RWPE1 (cell line): ENCODE measurements at regions not wholly inside any gene's neighbourhood (a gene's known extent, or its start where the extent isn't known, plus 50 kb on each side); places are given as distances from the start of the nearest gene placed in this dataset.

Experiments
- CTCF ChIA-PET: fragments of 350-600 bp; sonication (Branson Sonifier 250); formaldehyde crosslinking; extraction: SDS; loops from one replicate; lab custom pipeline; 2021; lab: Yijun Ruan, JAX
- POLR2A ChIA-PET: fragments of 400-600 bp; formaldehyde crosslinking; extraction: SDS; loops from one replicate; lab custom pipeline; 2020; ENCODE audit warnings: antibody characterized with exemption; ENCODE audit not compliant: low non-redundant PET; lab: Yijun Ruan, JAX
- DNase-seq: peaks from one replicate; pipeline ENCODE4 v3.0.0; 2012; ENCODE audit warnings: low spot score
- H3K27ac ChIP-seq: fragments of 450-650 bp; 2 replicates; pipeline ENCODE4 v1.5.1; 2017
- CTCF ChIP-seq: fragments of 450-650 bp; conservative IDR thresholded peaks from 2 replicates; pipeline ENCODE4 v1.5.1; 2017; ENCODE audit warnings: low read depth, mild to moderate bottlenecking

DNA sequence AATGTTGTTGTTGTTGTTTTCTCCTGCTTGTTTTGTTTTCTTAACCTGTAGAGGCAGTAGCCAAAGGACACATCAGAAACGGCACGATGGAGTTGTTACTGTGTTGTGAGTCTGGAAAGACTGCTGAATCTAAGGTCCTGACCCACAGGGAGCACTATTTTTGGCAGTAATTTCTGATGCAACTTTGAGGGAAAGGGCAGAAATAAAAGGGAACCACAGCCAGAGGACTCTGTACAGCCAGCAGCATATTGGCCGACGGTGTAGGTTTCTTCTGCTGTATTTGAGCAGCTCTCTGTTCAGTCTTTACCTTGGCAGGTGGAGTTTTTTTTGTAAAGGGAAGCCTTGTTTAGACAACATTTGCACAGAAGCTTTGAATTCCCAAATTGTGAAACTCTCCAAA, 203.0 kb upstream of the GPR101 start:
- CTCF ChIA-PET = no interaction called here
- POLR2A ChIA-PET = no interaction called here
- DNase-seq = no peak
- TF ChIP-seq CTCF = no peak
- no peak overlapping the region for H3K27ac ChIP-seq

DNA sequence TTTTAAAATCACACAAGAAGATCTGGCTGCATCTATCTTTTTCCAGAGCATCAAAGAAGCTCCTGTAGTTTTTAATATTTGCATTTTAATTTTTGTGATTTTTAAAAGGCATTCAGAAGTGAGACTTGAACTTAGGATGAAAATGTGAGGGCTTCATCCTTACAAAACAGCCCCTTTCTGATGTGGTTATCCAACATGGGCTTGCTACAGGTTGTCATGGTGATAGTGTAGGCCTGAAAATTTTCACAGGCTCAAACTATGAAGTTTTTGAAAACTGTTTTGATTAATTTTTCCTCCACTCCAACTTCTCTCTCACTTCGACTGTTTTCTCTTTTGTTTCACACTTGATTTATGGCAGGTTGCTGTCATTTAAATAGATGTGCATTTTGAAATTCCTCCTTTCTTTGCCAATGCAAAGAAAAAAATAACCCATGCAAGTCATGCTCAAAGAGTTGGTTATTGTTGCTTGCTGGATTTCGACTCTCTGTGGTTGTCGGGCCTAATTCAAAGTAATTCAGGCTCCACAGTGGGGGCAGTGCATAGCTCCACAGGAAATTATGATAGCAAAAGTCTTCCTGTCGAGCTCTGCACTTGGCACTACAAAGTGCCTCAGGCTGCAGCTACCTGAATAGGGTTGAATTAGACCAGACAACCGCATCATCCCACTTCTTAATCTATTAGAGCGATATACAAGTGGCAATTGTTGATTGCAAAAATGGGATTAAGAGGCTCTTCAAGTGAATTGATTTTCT, 201.0 kb upstream of the GPR101 start:
- ChIA-PET POLR2A (no interaction called here), CTCF (no interaction called here)
- H3K27ac ChIP-seq = no peak overlapping the region
- no peak for DNase-seq
- no peak for TF ChIP-seq CTCF

DNA sequence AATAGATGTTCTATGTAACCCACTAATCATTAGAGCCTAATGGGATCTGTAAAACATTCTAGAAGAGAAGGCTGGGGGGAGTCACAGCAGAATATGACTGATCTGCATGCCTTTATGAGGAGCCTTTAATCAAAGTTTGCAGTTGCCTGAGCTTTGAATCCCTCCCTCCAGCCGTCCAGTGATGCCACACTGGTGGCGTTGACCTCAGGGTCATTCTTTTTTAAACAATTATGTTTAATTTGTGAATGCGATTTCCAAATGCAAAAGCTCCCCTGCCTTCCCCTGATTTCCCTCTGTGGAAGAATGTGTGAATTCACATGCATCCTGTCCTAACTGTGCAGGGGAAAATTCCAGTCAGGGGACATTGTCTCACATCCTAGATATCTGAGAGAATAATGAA, 199.7 kb upstream of the GPR101 start:
- POLR2A ChIA-PET = no interaction called here
- DNase-seq = no peak

DNA sequence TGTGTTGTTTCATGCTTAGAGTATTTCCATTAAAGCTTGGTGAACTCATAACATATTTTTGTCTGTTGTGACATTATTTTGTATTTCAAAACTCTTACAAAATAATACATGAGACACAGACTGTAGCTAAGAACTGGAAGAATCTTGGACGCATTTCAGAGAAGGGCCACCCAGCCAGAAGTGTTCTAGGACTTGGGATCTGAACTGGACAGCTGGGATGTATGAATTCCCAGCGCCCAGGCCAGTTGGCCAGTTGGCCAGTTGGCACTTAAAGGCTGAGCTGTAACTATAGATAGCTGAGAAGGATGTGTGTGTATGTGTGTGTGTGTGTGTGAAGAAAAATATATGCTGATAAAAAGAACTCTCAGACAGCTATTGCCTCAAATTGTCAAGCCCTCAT, 193.4 kb upstream of the GPR101 start:
- ChIA-PET POLR2A (no interaction called here), CTCF (no interaction called here)
- TF ChIP-seq CTCF = no peak
- no peak for DNase-seq
- no peak overlapping the region for H3K27ac ChIP-seq

More for the DNA sequence above, 199.7 kb upstream of the GPR101 start:
- CTCF ChIA-PET = no interaction called here
- no peak for TF ChIP-seq CTCF
- no peak overlapping the region for H3K27ac ChIP-seq

DNA sequence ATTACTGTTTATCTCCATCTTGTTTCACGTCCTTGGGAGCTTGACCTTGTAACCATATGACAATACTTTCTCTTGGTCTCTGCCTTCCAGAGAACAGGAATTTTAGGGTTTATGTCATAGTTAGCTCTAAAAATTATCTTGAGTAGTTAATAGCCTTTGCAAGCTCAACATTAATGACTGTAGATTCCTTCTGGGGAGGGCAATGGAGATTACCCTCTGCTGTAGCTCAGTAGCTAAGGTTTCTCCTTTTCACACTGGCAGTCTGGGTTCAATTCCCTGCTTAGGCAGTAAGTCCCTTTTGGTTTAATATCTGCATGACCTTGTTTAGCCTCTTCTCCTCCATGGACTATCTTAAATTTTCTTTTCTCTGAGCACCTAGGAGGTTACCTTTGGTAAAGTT, 181.7 kb upstream of the GPR101 start:
- no peak for DNase-seq
- ChIA-PET POLR2A (no interaction called here), CTCF (no interaction called here)
- TF ChIP-seq CTCF = no peak
- no peak overlapping the region for H3K27ac ChIP-seq

DNA sequence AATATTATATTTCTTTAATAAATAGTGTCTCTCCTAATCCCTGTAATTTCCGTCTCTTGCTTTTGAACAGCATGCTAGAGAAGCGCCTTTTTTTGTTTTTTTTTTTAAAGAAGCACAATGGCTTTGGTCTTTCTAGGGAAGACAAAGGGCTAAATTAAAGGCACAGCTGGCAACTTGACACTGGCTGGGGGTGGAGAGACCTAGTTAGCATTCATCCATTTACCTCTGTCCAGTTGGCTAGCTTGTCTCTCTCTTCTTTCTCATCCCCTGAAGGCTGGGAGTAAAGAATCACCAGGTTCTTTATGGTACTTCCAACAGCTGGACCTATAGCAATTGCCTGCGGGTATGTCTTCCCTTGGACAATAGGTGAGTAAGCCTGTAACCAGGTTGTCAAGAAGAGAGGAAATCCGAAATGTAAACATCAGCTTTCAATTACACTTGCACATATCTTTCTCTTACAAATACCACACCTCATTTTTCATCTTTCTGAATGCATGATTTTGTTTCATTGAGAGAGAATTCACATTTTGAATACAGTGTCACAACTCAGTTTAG, 178.4 kb upstream of the GPR101 start:
- POLR2A ChIA-PET = no interaction called here
- no peak for DNase-seq
- H3K27ac ChIP-seq = no peak overlapping the region
- CTCF ChIA-PET = no interaction called here
- TF ChIP-seq CTCF = no peak
